ENCODE measurements at regions not wholly inside any gene's neighbourhood (a gene's known extent, or its start where the extent isn't known, plus 50 kb on each side); places are given as distances from the start of the nearest gene placed in this dataset.

- no peak for TF ChIP-seq CTCF (IDR thresholded peaks at IDR 0.05; ENCODE audit: low read length, missing control alignments)
- H3K4me3 ChIP-seq (replicated peaks; ENCODE audit: low read depth, low read length), result no peak overlapping the region
- DNase-seq (ENCODE audit: low read depth), result no peak
Observed at GRCh38 chr16:77133706-77134105, 57.3 kb upstream of the MON1B start.

GRCh38 chr16:77137045-77137444 lies 53.9 kb upstream of the MON1B start:
- no peak for TF ChIP-seq CTCF (IDR thresholded peaks at IDR 0.05; ENCODE audit: low read length, missing control alignments)
- H3K4me3 ChIP-seq (replicated peaks; ENCODE audit: low read depth, low read length), result no peak overlapping the region
- no peak for DNase-seq (ENCODE audit: low read depth)

All from fibroblast of pulmonary artery (primary cell).